GM19438 (cell line): ENCODE measurements at regions not wholly inside any gene's neighbourhood (a gene's known extent, or its start where the extent isn't known, plus 50 kb on each side); places are given as distances from the start of the nearest gene placed in this dataset.

Experiments
- ATAC-seq: cut with Tn5 transposase; IDR thresholded peaks from one replicate; pipeline ENCODE4 v1.9.1; 2021; ENCODE audit warnings: low read depth; ENCODE audit not compliant: unreplicated experiment

DNA sequence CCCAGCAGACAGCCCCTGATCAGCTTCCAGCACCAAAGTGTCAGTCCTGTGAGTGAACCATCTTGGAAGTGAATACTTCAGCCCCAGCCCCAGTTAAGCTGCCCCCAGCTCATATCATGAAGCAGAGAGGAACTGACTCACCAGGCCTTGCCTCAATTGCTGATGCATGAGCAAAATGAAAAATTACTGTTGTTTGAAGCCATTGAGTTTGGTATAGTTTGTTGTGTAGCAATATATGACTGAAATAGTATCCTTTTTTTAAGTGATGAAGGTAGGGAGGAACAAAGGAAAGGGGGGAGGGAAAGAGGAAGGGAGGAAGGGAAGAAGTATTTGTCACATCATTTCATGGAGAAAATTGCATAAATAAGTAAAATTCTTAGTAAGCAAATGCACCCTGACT is 266.4 kb downstream of the MAFB start:
- no peak for ATAC-seq

DNA sequence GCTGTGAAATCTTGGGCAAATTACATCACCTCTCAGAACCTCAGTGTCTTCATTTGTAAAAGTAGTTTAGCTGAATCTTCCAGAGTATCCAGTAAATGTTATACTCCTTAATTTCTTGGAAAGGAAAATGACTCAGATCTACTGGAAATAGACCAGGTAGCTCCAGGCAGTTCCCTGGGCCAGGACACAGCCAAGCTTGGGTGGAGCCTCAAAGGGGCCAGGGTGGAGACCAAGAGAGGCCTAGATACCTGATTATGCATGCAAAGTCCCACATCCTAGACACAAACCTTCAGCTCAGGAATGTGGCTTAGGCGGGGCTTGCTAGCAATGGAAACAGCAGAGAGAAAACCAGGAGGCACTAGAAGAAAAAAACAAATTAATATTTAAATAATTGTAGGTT is 272.8 kb downstream of the MAFB start:
- no peak for ATAC-seq

DNA sequence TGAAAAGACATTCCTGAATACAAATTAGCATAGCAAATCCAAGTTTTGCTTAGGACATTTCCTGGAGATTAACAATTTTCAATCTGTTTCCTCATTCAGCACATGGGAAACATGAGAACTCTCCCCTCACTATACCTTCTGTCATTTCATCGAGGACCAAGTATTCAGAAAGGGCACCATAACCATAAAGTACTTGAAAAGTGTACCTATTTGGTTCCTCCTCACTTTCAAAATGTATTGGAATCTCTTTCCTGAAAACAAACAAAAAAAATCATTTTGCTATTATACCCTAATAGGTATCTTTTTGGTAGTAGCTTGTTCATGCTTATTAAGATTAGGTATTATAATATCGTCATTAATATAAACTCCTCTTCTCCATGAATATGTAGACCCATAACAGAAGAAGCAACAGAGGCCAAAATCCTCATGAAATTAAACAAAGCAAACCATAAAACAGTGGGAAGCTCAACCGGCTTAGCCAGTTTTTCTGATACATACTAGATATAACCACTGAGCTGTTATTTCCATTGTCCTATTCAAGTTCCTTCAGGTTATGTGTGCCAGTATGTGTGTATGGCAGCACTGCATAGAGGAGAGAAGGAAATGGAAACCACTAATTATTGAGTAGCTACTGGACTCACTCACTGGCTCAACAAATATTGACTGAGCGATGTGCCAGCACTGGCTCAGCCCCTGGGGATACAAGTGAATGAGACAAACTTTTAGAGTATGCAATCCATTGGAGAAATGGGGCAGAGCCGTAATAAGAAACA is 274.0 kb downstream of the MAFB start:
- ATAC-seq = no peak

DNA sequence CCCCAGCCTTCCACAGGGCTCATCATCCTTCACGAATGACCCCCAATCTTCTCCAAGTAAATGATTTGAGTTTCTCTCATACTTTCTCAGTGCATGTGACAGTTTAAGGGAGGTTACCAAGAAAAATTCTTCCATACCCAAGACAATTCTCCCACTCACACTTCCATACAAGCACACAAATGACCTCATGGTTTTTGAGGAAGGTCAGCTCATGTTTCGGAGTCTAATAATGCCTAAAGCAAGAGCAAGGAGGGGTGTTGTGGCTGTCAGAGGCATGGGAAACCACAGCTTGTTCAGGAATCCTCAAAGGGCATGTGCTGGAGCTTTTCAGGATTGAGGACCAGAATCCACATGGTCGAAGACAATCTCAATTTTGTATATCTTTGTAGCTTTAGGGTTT is 279.0 kb downstream of the MAFB start:
- no peak for ATAC-seq

DNA sequence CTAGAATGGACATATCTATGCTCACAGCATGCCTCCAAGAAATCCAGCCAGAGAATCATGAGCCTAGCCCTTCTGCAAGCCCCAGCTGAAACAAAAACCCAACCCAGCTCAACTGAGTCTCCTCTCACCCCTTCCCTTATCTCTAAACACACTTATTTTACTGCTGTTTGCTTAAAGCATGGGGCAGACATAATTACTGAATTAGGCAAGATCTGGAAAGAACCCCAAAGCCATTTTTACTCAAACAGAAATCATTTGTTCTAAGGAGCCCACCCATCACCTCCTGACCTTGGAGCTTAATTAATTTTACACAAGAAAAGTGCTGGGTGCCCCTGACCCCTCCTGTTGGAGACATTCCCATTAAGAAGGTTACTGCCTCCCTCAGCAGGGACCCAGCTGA is 291.6 kb downstream of the MAFB start:
- ATAC-seq = no peak

- no peak for ATAC-seq
Measured at GRCh38 chr20:40393197-40394079, 295.6 kb downstream of the MAFB start.

GRCh38 chr20:40390654-40391053 is 298.4 kb downstream of the MAFB start:
- ATAC-seq = no peak

GRCh38 chr20:40370800-40371199 is 318.2 kb downstream of the MAFB start:
- ATAC-seq = no peak

GRCh38 chr20:40368876-40369275 is 320.2 kb downstream of the MAFB start:
- ATAC-seq = no peak

DNA sequence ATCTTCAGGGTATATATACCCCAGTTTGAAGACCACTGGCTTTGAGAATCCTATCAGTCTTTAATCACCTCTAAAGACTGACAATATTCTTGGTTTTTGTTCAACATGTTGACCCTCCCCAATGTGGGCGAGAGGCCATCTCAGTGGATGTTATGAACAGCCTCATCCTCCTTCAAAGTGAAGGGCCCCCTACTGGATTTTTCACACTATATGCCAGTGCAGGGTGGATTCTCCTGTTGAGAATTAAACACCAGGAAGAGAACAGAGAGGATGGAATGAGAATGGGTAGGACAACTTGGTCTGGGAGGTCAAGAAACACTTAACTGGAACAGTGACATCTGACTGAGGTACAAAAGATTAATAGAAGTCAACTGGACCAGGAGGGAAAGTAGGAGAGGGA is 327.1 kb downstream of the MAFB start:
- ATAC-seq = no peak

DNA sequence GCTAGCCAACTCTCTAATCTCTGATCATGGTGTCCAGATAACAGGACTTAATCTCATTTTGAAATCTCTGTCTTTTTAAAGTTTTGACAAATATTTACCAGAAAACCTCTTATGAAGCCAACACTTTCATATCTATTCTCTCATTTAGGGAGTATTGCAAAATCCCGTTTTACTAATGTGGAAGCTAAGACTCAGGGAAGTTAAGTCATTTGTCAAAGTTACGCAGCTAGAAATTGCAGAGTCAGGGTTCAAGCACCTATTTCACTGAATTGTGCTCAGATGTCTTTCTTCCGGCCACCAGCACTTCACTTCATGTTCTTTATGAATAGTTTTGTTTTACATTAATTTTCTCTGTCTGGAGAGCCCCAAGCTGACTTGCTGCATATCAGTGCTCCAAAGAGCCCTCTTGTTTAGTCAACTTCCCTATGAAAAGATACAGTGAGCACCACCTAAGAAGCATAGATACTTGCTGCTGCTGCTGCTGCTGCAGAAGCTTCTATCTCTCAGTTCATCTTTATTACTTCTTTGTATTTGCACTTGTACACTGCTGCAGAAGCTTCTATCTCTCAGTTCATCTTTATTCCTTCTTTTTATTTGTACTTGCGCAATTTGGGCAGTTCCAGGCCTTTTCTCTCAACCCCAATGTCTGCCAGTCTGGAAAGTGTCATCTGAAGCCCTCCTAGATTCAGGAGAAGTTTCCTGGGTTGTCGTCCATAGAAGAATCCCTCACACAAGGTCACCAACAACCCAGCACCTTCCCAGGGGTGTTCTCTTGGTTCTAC is 329.7 kb downstream of the MAFB start:
- ATAC-seq = no peak

- ATAC-seq = no peak
Measured at GRCh38 chr20:40354880-40355279, 334.2 kb downstream of the MAFB start.

DNA sequence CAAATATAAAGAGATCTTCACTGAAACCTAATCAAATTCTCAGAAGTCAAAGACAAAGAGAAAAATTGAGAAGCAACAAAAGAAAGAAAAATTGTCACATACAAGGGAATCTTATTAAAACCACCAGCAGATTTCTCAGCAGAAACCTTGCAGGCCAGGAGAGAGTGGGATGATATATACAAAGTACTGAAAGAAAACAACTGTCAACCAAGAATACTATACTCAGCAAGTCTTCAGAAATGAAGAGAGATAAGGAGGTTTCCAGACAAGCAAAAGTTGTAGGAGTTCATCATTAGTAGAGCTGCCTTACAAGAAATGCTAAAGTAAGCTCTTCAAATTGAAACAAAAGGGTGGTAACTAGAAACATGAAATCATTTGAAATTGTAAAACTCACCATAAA is 345.6 kb downstream of the MAFB start:
- ATAC-seq = no peak

DNA sequence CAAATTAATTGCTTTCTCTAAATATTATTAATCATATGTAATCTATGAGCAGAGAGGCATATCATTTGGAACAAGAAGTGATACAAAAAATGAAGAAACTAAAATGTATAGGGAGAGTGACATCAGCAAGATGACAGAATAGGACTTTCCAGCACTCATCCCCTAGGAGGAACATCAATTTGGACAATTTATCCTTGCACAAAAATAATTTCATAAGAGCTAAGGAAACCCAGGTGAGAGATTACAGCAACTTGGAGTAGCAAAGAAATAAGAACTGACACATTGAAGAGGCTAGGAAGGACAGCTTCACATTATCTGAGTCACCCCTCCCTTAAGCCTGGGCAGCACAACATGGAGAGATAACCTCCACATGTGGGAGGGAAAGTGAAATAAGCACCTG is 347.5 kb downstream of the MAFB start:
- ATAC-seq = no peak

GRCh38 chr20:40339661-40340449 is 349.2 kb downstream of the MAFB start:
- no peak for ATAC-seq

- no peak for ATAC-seq
Measured at GRCh38 chr20:40336533-40336932, 352.5 kb downstream of the MAFB start.

GRCh38 chr20:40335901-40336351 is 353.1 kb downstream of the MAFB start:
- ATAC-seq = no peak

GRCh38 chr20:40335437-40335836 is 353.6 kb downstream of the MAFB start:
- no peak for ATAC-seq

- ATAC-seq = no peak
Measured at GRCh38 chr20:40333591-40333990, 355.4 kb downstream of the MAFB start.
